ENCODE measurements at regions not wholly inside any gene's neighbourhood (a gene's known extent, or its start where the extent isn't known, plus 50 kb on each side); places are given as distances from the start of the nearest gene placed in this dataset.

DNA sequence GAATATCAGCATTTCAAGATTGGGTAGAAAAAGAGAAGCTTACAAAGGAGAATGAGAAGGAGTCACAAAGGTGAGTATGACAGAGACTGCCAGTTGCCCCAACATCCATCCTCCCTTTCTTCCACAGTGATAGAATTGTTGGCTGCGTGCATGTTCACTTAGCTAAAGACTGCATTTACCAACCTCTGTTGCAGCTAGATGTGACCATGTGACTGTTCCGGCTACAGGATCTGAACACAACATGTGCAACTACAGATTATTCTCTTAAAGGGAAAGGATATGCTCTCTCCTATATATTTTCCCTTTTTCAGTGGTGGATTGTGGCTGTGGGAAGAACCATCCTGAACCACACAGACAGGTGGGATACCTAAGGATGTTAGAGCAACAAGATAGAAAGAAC is 60.5 kb upstream of the ZNRF2 start:
- H3K36me3 ChIP-seq (ENCODE audit: low read depth, missing control alignments): no peaks in the 10 kb centered on the region
- intact Hi-C loops (cut with DNase I; ENCODE audit: low total_unique reads): no loop called here
- TF ChIP-seq, protein P1, sequence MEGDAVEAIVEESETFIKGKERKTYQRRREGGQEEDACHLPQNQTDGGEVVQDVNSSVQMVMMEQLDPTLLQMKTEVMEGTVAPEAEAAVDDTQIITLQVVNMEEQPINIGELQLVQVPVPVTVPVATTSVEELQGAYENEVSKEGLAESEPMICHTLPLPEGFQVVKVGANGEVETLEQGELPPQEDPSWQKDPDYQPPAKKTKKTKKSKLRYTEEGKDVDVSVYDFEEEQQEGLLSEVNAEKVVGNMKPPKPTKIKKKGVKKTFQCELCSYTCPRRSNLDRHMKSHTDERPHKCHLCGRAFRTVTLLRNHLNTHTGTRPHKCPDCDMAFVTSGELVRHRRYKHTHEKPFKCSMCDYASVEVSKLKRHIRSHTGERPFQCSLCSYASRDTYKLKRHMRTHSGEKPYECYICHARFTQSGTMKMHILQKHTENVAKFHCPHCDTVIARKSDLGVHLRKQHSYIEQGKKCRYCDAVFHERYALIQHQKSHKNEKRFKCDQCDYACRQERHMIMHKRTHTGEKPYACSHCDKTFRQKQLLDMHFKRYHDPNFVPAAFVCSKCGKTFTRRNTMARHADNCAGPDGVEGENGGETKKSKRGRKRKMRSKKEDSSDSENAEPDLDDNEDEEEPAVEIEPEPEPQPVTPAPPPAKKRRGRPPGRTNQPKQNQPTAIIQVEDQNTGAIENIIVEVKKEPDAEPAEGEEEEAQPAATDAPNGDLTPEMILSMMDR (IDR thresholded peaks at IDR 0.05): no peak
- no peak for TF ChIP-seq POLR2A (IDR thresholded peaks at IDR 0.05)
- H3K4me1 ChIP-seq: no peaks in the 10 kb centered on the region
- DNase-seq: no peak
- H3K9me3 ChIP-seq: no peaks in the 10 kb centered on the region
- no peaks in the 10 kb centered on the region for H3K27me3 ChIP-seq
- H3K27ac ChIP-seq: no peak overlapping the region
- WGBS, 2 donors: 92 to 94% methylated on average over 2 of the region's 2 CpGs
- H3K4me3 ChIP-seq: no peak overlapping the region

DNA sequence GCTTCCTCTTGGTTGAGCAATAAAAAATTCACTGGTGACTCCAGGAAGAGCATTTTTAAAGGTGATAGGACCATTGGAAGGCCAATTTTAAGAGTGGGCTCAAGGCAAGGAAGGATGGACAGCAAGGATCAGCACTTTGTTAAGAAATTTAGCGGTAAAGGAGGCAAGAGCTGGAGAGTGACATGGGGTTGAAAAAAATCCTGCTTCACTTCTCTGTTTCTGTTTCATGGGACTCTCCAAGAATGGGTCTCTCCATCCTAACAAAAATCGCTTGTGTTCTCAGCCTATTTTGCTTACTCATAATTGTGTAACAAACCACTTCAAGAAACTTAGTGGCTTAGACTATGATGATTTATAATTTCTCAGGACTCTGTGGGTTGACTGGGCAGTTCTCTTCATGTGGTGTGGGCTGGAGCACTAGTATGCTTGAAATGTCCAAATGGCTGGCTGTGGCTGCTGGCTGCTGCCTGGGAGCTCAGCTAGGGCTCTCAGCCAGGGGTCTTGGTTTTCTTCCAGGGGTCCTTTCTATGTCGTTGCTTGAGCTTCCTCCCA is 59.8 kb upstream of the ZNRF2 start:
- intact Hi-C loops (cut with DNase I; ENCODE audit: low total_unique reads): no loop called here
- Histone ChIP-seq H3K27me3 (no peaks in the 10 kb centered on the region), H3K4me3 (no peak overlapping the region), H3K9me3 (no peaks in the 10 kb centered on the region), H3K36me3 (ENCODE audit: low read depth, missing control alignments) (no peaks in the 10 kb centered on the region), H3K4me1 (no peaks in the 10 kb centered on the region), H3K27ac (no peak overlapping the region)
- 62 to 86% methylated on average over 3 of the region's 3 CpGs for WGBS, 2 donors
- DNase-seq: no peak
- no peak for TF ChIP-seq POLR2A (IDR thresholded peaks at IDR 0.05)
- TF ChIP-seq, protein P1 (IDR thresholded peaks at IDR 0.05): no peak

DNA sequence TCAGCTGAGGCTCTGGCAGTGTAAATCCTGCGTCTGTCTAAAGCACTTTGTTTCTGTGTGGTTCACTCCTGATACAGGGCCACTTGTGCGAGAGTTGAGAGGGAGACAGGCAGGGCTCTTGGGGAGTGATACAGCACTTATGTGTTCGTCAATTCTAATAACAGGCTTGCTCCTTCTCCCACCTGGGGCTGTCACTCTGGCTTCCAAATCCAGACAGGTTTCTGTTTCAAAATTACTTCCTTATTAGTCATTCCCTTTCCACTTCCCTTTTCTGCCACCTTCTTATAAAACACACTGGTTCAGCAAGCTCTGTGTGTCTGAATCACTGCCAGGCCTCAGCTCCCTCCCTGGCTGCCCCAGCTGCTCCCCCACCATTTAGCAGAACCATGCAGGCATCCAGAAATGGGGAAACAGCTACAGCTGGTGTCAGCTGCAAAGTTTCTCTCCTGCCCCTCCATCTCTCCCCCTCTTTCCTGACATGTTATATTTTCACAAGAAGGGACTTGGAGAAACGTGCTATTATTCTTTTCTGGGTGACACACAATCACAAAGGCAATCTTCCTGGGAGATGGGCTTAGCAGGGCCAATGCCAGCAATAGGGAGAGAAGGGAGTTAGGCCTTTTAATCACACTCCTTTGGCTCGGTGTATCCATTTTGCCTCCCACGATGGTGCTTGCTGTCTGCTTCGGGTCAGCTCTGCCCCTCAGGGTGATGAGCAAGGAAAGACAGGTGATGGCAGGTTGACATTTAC is 58.4 kb upstream of the ZNRF2 start:
- Histone ChIP-seq H3K27me3 (no peaks in the 10 kb centered on the region), H3K9me3 (no peaks in the 10 kb centered on the region), H3K4me1 (no peaks in the 10 kb centered on the region), H3K27ac (no peak overlapping the region), H3K4me3 (no peak overlapping the region), H3K36me3 (ENCODE audit: low read depth, missing control alignments) (no peaks in the 10 kb centered on the region)
- WGBS, 2 donors: 40 to 53% methylated on average over 7 of the region's 7 CpGs
- TF ChIP-seq POLR2A (IDR thresholded peaks at IDR 0.05): no peak
- TF ChIP-seq, protein P1 (IDR thresholded peaks at IDR 0.05): no peak
- peak; percentile 54 for DNase-seq
- intact Hi-C loops (cut with DNase I; ENCODE audit: low total_unique reads): no loop called here

DNA sequence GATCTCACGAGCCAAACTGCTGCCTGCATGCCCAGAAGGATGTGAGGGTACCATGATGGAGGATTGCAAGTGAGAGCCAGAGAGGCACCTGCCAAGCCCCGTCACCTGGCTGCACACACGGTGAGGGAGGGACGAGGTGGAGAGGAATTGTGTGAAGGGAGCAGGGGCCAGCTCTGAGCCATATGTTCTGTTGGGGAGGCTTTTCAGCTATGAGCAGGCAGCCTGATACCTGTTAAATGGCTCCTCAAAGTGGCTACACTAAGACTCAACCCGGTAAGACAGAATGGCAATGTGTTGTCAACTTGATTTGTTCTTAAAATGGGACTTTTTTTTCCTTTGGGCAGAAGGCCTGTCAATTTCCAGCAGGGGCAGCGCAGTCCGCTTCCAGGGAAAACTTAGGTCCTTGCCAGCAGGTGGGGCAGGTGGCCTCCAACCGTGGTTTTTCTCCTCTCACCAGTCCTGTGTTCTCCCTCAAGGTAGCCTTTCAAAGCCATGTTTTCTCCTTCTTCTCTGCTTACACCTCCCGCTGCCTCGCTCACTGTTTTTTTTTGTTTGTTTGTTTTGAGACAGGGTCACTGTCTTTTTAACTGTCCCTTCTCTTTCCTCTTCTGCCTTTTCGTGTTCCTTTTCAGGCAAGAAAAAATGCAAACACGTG is 57.7 kb upstream of the ZNRF2 start:
- intact Hi-C loops (cut with DNase I; ENCODE audit: low total_unique reads): no loop called here
- H3K4me1 ChIP-seq: no peaks in the 10 kb centered on the region
- DNase-seq: no peak
- 82 to 85% methylated on average over 12 of the region's 12 CpGs for WGBS, 2 donors
- TF ChIP-seq POLR2A (IDR thresholded peaks at IDR 0.05): no peak
- H3K36me3 ChIP-seq (ENCODE audit: low read depth, missing control alignments): no peaks in the 10 kb centered on the region
- no peak overlapping the region for H3K27ac ChIP-seq
- no peak overlapping the region for H3K4me3 ChIP-seq
- H3K27me3 ChIP-seq: no peaks in the 10 kb centered on the region
- no peaks in the 10 kb centered on the region for H3K9me3 ChIP-seq

DNA sequence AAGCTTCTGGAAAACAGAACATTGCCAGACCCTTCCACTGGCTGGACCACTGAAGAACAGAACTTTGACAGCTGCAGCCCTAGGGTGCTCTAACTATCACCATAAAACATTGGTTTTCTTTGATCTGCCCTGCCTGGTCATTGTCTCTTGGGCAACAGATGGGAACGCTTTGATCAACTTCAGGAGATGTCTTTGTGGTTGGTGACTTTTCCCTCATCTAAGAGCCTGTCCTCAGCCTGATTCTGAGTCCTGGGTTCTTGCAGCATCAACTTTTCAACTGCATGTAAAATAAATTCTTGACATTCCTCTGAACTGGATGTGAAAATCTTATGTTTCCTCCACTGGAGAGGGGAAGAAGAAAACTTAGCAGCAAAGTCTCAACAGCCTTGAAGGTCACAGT is 53.1 kb upstream of the ZNRF2 start:
- no peak for DNase-seq
- Histone ChIP-seq H3K27me3 (no peaks in the 10 kb centered on the region), H3K36me3 (ENCODE audit: low read depth, missing control alignments) (no peaks in the 10 kb centered on the region), H3K4me3 (no peak overlapping the region), H3K4me1 (no peaks in the 10 kb centered on the region), H3K9me3 (no peaks in the 10 kb centered on the region), H3K27ac (no peak overlapping the region)
- intact Hi-C loops (cut with DNase I; ENCODE audit: low total_unique reads): no loop called here
- TF ChIP-seq POLR2A (IDR thresholded peaks at IDR 0.05): no peak
- TF ChIP-seq, protein P1 (IDR thresholded peaks at IDR 0.05): no peak
- WGBS, 2 donors: 97 to 100% methylated on average over 1 of the region's 1 CpG

Data from testis (tissue), 2 donors.